GM23338 (cell line): ENCODE measurements at regions not wholly inside any gene's neighbourhood (a gene's known extent, or its start where the extent isn't known, plus 50 kb on each side); places are given as distances from the start of the nearest gene placed in this dataset.

Experiments
- ATAC-seq: fragments of 200-7000 bp; cut with Tn5 transposase; 3 replicates; pipeline ENCODE4 v1.9.1; 2020
- DNase-seq: peaks from one replicate; pipeline ENCODE4 v3.0.0-alpha.2; 2015; ENCODE audit warnings: low spot score
- H2AFZ ChIP-seq: fragments of 200-600 bp; sonication (generic); 2 replicates; pipeline ENCODE4 v1.8.0; 2016; ENCODE audit warnings: antibody characterized with exemption, mild to moderate bottlenecking, moderate library complexity
- H3F3A ChIP-seq: fragments of 200-600 bp; sonication (generic); replicated peaks from 2 replicates; pipeline ENCODE4 v1.8.0; 2017; ENCODE audit warnings: antibody characterized with exemption, mixed run types, low read depth
- H3K27ac ChIP-seq: fragments of 200-600 bp; sonication (generic); 2 replicates; pipeline ENCODE4 v1.6.1; 2016; ENCODE audit warnings: low read depth
- H3K27me3 ChIP-seq: fragments of 200-600 bp; sonication (generic); 2 replicates; pipeline ENCODE4 v1.8.0; 2016; ENCODE audit warnings: mild to moderate bottlenecking, mixed run types, moderate library complexity; ENCODE audit not compliant: insufficient read depth
- H3K36me3 ChIP-seq: fragments of 200-600 bp; sonication (generic); 2 replicates; pipeline ENCODE4 v1.8.0; 2016; ENCODE audit warnings: mild to moderate bottlenecking; ENCODE audit not compliant: insufficient read depth
- H3K4me1 ChIP-seq: fragments of 200-600 bp; sonication (generic); 2 replicates; pipeline ENCODE4 v1.8.0; 2016; ENCODE audit warnings: mild to moderate bottlenecking, moderate library complexity; ENCODE audit not compliant: insufficient read depth
- H3K4me2 ChIP-seq: fragments of 200-600 bp; sonication (generic); 2 replicates; pipeline ENCODE4 v1.7.1; 2017; ENCODE audit warnings: mixed run types
- H3K4me3 ChIP-seq: fragments of 200-600 bp; sonication (generic); 2 replicates; pipeline ENCODE4 v1.6.1; 2016; ENCODE audit warnings: mixed run types
- H3K79me2 ChIP-seq: fragments of 200-600 bp; sonication (generic); replicated peaks from 2 replicates; pipeline ENCODE4 v1.8.0; 2017; ENCODE audit warnings: mild to moderate bottlenecking; ENCODE audit not compliant: insufficient read depth
- H3K9me2 ChIP-seq: fragments of 200-600 bp; sonication (generic); 2 replicates; pipeline ENCODE4 v1.8.0; 2017; ENCODE audit not compliant: insufficient read depth
- H4K20me1 ChIP-seq: fragments of 200-600 bp; sonication (generic); replicated peaks from 2 replicates; pipeline ENCODE4 v1.8.0; 2017; ENCODE audit warnings: mild to moderate bottlenecking; ENCODE audit not compliant: insufficient read depth
- H3K27ac Mint-ChIP-seq: 2 replicates; pipeline ENCODE4 v1.8.0; 2020; ENCODE audit warnings: inconsistent platforms, mild to moderate bottlenecking, moderate library complexity, mixed read lengths
- H3K27me3 Mint-ChIP-seq: 3 replicates; pipeline ENCODE4 v1.8.0; 2022; ENCODE audit warnings: low read depth, mild to moderate bottlenecking, moderate library complexity, mixed read lengths, inconsistent platforms; ENCODE audit not compliant: insufficient read depth, poor library complexity
- H3K36me3 Mint-ChIP-seq: 3 replicates; pipeline ENCODE4 v1.8.0; 2021; ENCODE audit warnings: low read depth, mild to moderate bottlenecking, inconsistent platforms, moderate library complexity, mixed read lengths
- H3K4me1 Mint-ChIP-seq: 3 replicates; pipeline ENCODE4 v1.8.0; 2020; ENCODE audit warnings: mild to moderate bottlenecking, inconsistent platforms, mixed read lengths
- H3K4me3 Mint-ChIP-seq: 3 replicates; pipeline ENCODE4 v1.8.0; 2021; ENCODE audit warnings: moderate library complexity, mild to moderate bottlenecking, inconsistent platforms, mixed read lengths
- H3K9me3 Mint-ChIP-seq: 3 replicates; pipeline ENCODE4 v1.8.0; 2020; ENCODE audit warnings: moderate library complexity, mild to moderate bottlenecking, inconsistent platforms, mixed read lengths
- CREB1 ChIP-seq: fragments of 250-450 bp; sonication (Bioruptor Pico); IDR thresholded peaks from 2 replicates; pipeline ENCODE4 v1.5.0; 2020; ENCODE audit warnings: low read depth, mild to moderate bottlenecking, moderate library complexity
- CTCF ChIP-seq, 2 experiments: fragments of 200-600 bp in 1 of 2; sonication (generic) in 1 of 2; conservative IDR thresholded peaks; 2 replicates each; pipeline versions ENCODE4 v1.5.1 to v1.6.1; 2016 to 2017; ENCODE audit warnings: antibody characterized with exemption in 2 of 2, low read depth in 2 of 2, mild to moderate bottlenecking in 2 of 2, moderate library complexity in 1 of 2
- EZH2phosphoT487 ChIP-seq: fragments of 200-600 bp; sonication (generic); IDR thresholded peaks from one replicate; pipeline ENCODE4 v1.8.1; 2018; ENCODE audit warnings: antibody characterized with exemption; ENCODE audit not compliant: unreplicated experiment
- JUNB ChIP-seq: IDR thresholded peaks from one replicate; pipeline ENCODE4 v1.6.1; 2016; ENCODE audit warnings: antibody characterized with exemption; ENCODE audit not compliant: unreplicated experiment
- POLR2AphosphoS5 ChIP-seq: IDR thresholded peaks from 2 replicates; pipeline ENCODE4 v1.6.1; 2016; ENCODE audit warnings: antibody characterized with exemption, low read depth
- REST ChIP-seq: IDR thresholded peaks from one replicate; pipeline ENCODE4 v1.6.1; 2018; ENCODE audit warnings: antibody characterized with exemption; ENCODE audit not compliant: unreplicated experiment
- STAT1 ChIP-seq: IDR thresholded peaks from one replicate; pipeline ENCODE4 v1.6.1; 2016; ENCODE audit warnings: antibody characterized with exemption; ENCODE audit not compliant: unreplicated experiment
- ZNF114 ChIP-seq: fragments of 250-450 bp; sonication (Bioruptor Pico); IDR thresholded peaks from 2 replicates; pipeline ENCODE4 v1.5.0; 2020; ENCODE audit warnings: mild to moderate bottlenecking, moderate library complexity
- ZNF331 ChIP-seq: fragments of 250-450 bp; sonication (Bioruptor Pico); IDR thresholded peaks from 2 replicates; pipeline ENCODE4 v1.5.0; 2020; ENCODE audit warnings: low read depth, mild to moderate bottlenecking, moderate library complexity
- ZNF462 ChIP-seq: fragments of 250-450 bp; sonication (Bioruptor Pico); IDR thresholded peaks from 2 replicates; pipeline ENCODE4 v1.5.0; 2020; ENCODE audit warnings: mild to moderate bottlenecking, moderate library complexity

GRCh38 chr10:29807163-29807806 is 172.5 kb upstream of the SVIL start:
- H3K4me3 Mint-ChIP-seq, result no peak overlapping the region
- Histone ChIP-seq H3K79me2 (no peaks in the 10 kb centered on the region), H3K4me1 (no peaks in the 10 kb centered on the region), H3K9me2 (no peaks in the 10 kb centered on the region), H3K36me3 (no peaks in the 10 kb centered on the region), H3F3A (no peaks in the 10 kb centered on the region), H3K4me2 (no peak overlapping the region), H4K20me1 (no peaks in the 10 kb centered on the region), H2AFZ (no peak overlapping the region), H3K4me3 (no peak overlapping the region), H3K27ac (no peak overlapping the region), H3K27me3 (no peaks in the 10 kb centered on the region)
- H3K4me1 Mint-ChIP-seq, result no peaks in the 10 kb centered on the region
- no peaks in the 10 kb centered on the region for H3K9me3 Mint-ChIP-seq
- DNase-seq (no peak), ATAC-seq (no peak)
- no peaks in the 10 kb centered on the region for H3K36me3 Mint-ChIP-seq
- no peaks in the 10 kb centered on the region for H3K27me3 Mint-ChIP-seq
- no peak for TF ChIP-seq EZH2phosphoT487
- TF ChIP-seq ZNF114, result no peak
- TF ChIP-seq CREB1 (CRISPR knock-in tag), result no peak
- TF ChIP-seq JUNB, result no peak
- H3K27ac Mint-ChIP-seq, result no peak overlapping the region

GRCh38 chr10:29806350-29806788 is 171.6 kb upstream of the SVIL start:
- Mint-ChIP-seq H3K4me1 (no peaks in the 10 kb centered on the region), H3K27me3 (no peaks in the 10 kb centered on the region), H3K36me3 (no peaks in the 10 kb centered on the region), H3K9me3 (no peaks in the 10 kb centered on the region), H3K27ac (no peak overlapping the region), H3K4me3 (no peak overlapping the region)
- no peak overlapping the region for H3K4me2 ChIP-seq
- DNase-seq (no peak), ATAC-seq (no peak)
- H2AFZ ChIP-seq, result no peak overlapping the region
- H3K36me3 ChIP-seq, result no peaks in the 10 kb centered on the region
- no peaks in the 10 kb centered on the region for H3K9me2 ChIP-seq
- H4K20me1 ChIP-seq, result no peaks in the 10 kb centered on the region
- no peaks in the 10 kb centered on the region for H3F3A ChIP-seq
- TF ChIP-seq ZNF114 (no peak), ZNF462 (CRISPR knock-in tag) (no peak), STAT1 (no peak), POLR2AphosphoS5 (no peak), ZNF331 (CRISPR knock-in tag) (no peak), REST (no peak), CTCF (conservative IDR thresholded peaks at IDR 0.05; ENCODE audit: low read depth in 2 of 2) (no peak), JUNB (no peak), EZH2phosphoT487 (no peak)
- no peaks in the 10 kb centered on the region for H3K27me3 ChIP-seq
- no peak overlapping the region for H3K27ac ChIP-seq
- H3K4me1 ChIP-seq, result no peaks in the 10 kb centered on the region
- no peak overlapping the region for H3K4me3 ChIP-seq
- no peaks in the 10 kb centered on the region for H3K79me2 ChIP-seq
